ENCODE measurements at regions not wholly inside any gene's neighbourhood (a gene's known extent, or its start where the extent isn't known, plus 50 kb on each side); places are given as distances from the start of the nearest gene placed in this dataset.

- intact Hi-C loops (cut with DNase I; ENCODE audit: low total_unique reads): no loop called here
- DNase-seq: no peak
These were observed 159.9 kb downstream of the ZNF365 start for GRCh38 chr10:62534031-62534430.

GRCh38 chr10:62538606-62539005 is 164.4 kb downstream of the ZNF365 start:
- no peaks in the 10 kb centered on the region for H3K27me3 ChIP-seq
- no peak for TF ChIP-seq CTCF (IDR thresholded peaks at IDR 0.05)
- DNase-seq: no peak
- H3K4me1 ChIP-seq: no peaks in the 10 kb centered on the region
- no peaks in the 10 kb centered on the region for H3K36me3 ChIP-seq
- H3K4me3 ChIP-seq: no peak overlapping the region
- intact Hi-C loops (cut with DNase I; ENCODE audit: low total_unique reads): no loop called here
- no peaks in the 10 kb centered on the region for H3K9me3 ChIP-seq
- H3K27ac ChIP-seq: no peak overlapping the region

More at GRCh38 chr10:62534031-62534430, 159.9 kb downstream of the ZNF365 start:
- Histone ChIP-seq H3K9me3 (no peaks in the 10 kb centered on the region), H3K4me1 (peaks cover 0 to 5% (median 1%) of the 10 kb centered on the region in 4 donors), H3K4me3 (no peak overlapping the region), H3K27me3 (no peaks in the 10 kb centered on the region), H3K27ac (no peak overlapping the region), H3K36me3 (no peaks in the 10 kb centered on the region)
- no peak for TF ChIP-seq CTCF (IDR thresholded peaks at IDR 0.05)

- no peak for TF ChIP-seq CTCF (IDR thresholded peaks at IDR 0.05)
- no peak overlapping the region for H3K4me3 ChIP-seq
- H3K36me3 ChIP-seq: no peaks in the 10 kb centered on the region
- no peaks in the 10 kb centered on the region for H3K27me3 ChIP-seq
- no peak for DNase-seq
- H3K27ac ChIP-seq: no peak overlapping the region
- no peaks in the 10 kb centered on the region for H3K9me3 ChIP-seq
- intact Hi-C loops (cut with DNase I; ENCODE audit: low total_unique reads): no loop called here
- H3K4me1 ChIP-seq: no peaks in the 10 kb centered on the region
These were observed 166.2 kb downstream of the ZNF365 start for GRCh38 chr10:62540389-62540788.

- Histone ChIP-seq H3K27me3 (no peaks in the 10 kb centered on the region), H3K4me1 (no peaks in the 10 kb centered on the region), H3K27ac (no peak overlapping the region), H3K36me3 (no peaks in the 10 kb centered on the region), H3K9me3 (no peaks in the 10 kb centered on the region), H3K4me3 (no peak overlapping the region)
- no peak for TF ChIP-seq CTCF (IDR thresholded peaks at IDR 0.05)
- intact Hi-C loops (cut with DNase I; ENCODE audit: low total_unique reads): no loop called here
- peak in 1 of 2 donors; percentile 37 for DNase-seq
These were observed 167.6 kb downstream of the ZNF365 start for GRCh38 chr10:62541811-62542210.

- H3K36me3 ChIP-seq: no peaks in the 10 kb centered on the region
- intact Hi-C loops (cut with DNase I; ENCODE audit: low total_unique reads): no loop called here
- no peaks in the 10 kb centered on the region for H3K4me1 ChIP-seq
- H3K9me3 ChIP-seq: no peaks in the 10 kb centered on the region
- DNase-seq: no peak
- H3K27ac ChIP-seq: no peak overlapping the region
- no peak overlapping the region for H3K4me3 ChIP-seq
- no peaks in the 10 kb centered on the region for H3K27me3 ChIP-seq
- TF ChIP-seq CTCF (IDR thresholded peaks at IDR 0.05): no peak
These were observed 169.6 kb downstream of the ZNF365 start for GRCh38 chr10:62543571-62544355.

Data from tibial artery (tissue), 4 donors.